OCI-LY1 (cell line): ENCODE measurements at regions not wholly inside any gene's neighbourhood (a gene's known extent, or its start where the extent isn't known, plus 50 kb on each side); places are given as distances from the start of the nearest gene placed in this dataset.
"Not testable (repeated sequence)": the region's sequence is repeated elsewhere in the genome, so short reads cannot be mapped to it uniquely, and the experiment has no call there.

Experiments
- H2AFZ ChIP-seq: fragments of 200-600 bp; sonication (generic), shearing (Covaris generic); 2 replicates; pipeline ENCODE4 v1.6.0; 2014; ENCODE audit warnings: antibody characterized with exemption, mild to moderate bottlenecking, low read length
- H3F3A ChIP-seq: fragments of 200-600 bp; sonication (generic), shearing (Covaris generic); 2 replicates; pipeline ENCODE4 v1.6.0; 2014; ENCODE audit warnings: mild to moderate bottlenecking, antibody characterized with exemption, low read length, moderate library complexity; ENCODE audit not compliant: insufficient read depth
- H3K27ac ChIP-seq: fragments of 200-600 bp; sonication (generic); 2 replicates; pipeline ENCODE4 v1.5.1; 2014; ENCODE audit warnings: low read length, mixed run types, mild to moderate bottlenecking, low read depth; ENCODE audit not compliant: poor library complexity, severe bottlenecking
- H3K27me3 ChIP-seq: fragments of 200-600 bp; sonication (generic); 2 replicates; pipeline ENCODE4 v1.6.0; 2014; ENCODE audit warnings: antibody characterized with exemption, mild to moderate bottlenecking, low read length, moderate library complexity; ENCODE audit not compliant: insufficient read depth
- H3K36me3 ChIP-seq: fragments of 200-600 bp; sonication (generic); 2 replicates; pipeline ENCODE4 v1.6.1; 2014; ENCODE audit warnings: mild to moderate bottlenecking, antibody characterized with exemption, low read length, moderate library complexity, mixed read lengths; ENCODE audit not compliant: insufficient read depth
- H3K4me1 ChIP-seq: fragments of 200-600 bp; sonication (generic); 2 replicates; pipeline ENCODE4 v1.5.1; 2014; ENCODE audit warnings: mild to moderate bottlenecking, low read length, moderate library complexity; ENCODE audit not compliant: insufficient read depth, severe bottlenecking
- H3K4me2 ChIP-seq: fragments of 200-600 bp; sonication (generic), shearing (Covaris generic); 2 replicates; pipeline ENCODE4 v1.6.1; 2014; ENCODE audit warnings: low read length
- H3K4me3 ChIP-seq: fragments of 200-600 bp; sonication (generic); 2 replicates; pipeline ENCODE4 v1.5.1; 2014; ENCODE audit warnings: low read length, low read depth, mild to moderate bottlenecking, mixed read lengths; ENCODE audit not compliant: poor library complexity, severe bottlenecking
- H3K79me2 ChIP-seq: fragments of 200-600 bp; shearing (Covaris generic); 2 replicates; pipeline ENCODE4 v1.6.1; 2016; ENCODE audit warnings: mixed run types, low read length, mixed read lengths; ENCODE audit not compliant: insufficient read depth
- H3K9ac ChIP-seq: fragments of 200-600 bp; sonication (generic), shearing (Covaris generic); 2 replicates; pipeline ENCODE4 v1.6.1; 2014; ENCODE audit warnings: mild to moderate bottlenecking, low read length, mixed read lengths
- H3K9me2 ChIP-seq: fragments of 200-600 bp; sonication (generic), shearing (Covaris generic); 2 replicates; pipeline ENCODE4 v1.6.1; 2014; ENCODE audit warnings: low read depth, mild to moderate bottlenecking, low read length, mixed read lengths
- H3K9me3 ChIP-seq: fragments of 200-600 bp; shearing (Covaris generic); 2 replicates; pipeline ENCODE4 v1.6.1; 2014; ENCODE audit warnings: low read length, mixed read lengths
- H4K20me1 ChIP-seq: fragments of 200-600 bp; sonication (generic), shearing (Covaris generic); 2 replicates; pipeline ENCODE4 v1.6.0; 2016; ENCODE audit warnings: mild to moderate bottlenecking, low read length; ENCODE audit not compliant: insufficient read depth
- EZH2 ChIP-seq: fragments of 200-600 bp; sonication (generic), shearing (Covaris generic); IDR thresholded peaks from 2 replicates; pipeline ENCODE4 v1.8.0; 2017; ENCODE audit warnings: borderline replicate concordance, mixed run types, mild to moderate bottlenecking, antibody characterized with exemption, low read length, moderate library complexity, mixed read lengths
- TF ChIP-seq, protein P1 (sequence below): fragments of 200-600 bp; sonication (generic), shearing (Covaris generic); IDR thresholded peaks from 2 replicates; pipeline ENCODE4 v1.5.1; 2017; ENCODE audit warnings: mild to moderate bottlenecking, antibody characterized with exemption, low read length, moderate library complexity, mixed read lengths

DNA sequence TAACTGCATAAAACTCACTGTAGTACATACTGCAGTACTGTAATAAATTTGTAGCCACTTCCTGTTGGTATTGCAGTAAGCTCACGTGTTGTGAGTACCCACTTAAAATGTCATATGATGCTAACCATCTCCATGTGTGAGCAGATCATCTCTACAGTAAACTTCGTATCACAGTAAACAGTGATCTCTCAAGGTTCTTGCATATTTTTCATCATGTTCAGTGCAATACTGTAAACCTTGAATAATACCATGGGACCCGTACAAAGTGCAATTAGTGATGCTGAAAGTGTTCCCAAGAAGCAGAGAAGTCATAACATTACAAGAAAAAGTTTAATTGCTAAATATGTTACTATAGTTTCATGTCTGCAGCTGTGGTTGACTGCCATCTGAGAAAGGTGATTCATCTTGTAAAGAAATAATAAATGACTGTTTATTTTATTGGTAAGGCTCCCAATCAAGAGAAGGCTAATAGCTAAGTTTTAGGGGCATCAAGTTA is 253.8 kb upstream of the POU5F2 start:
- no peaks in the 10 kb centered on the region for H4K20me1 ChIP-seq
- H3K4me3 ChIP-seq, result no peak overlapping the region

DNA sequence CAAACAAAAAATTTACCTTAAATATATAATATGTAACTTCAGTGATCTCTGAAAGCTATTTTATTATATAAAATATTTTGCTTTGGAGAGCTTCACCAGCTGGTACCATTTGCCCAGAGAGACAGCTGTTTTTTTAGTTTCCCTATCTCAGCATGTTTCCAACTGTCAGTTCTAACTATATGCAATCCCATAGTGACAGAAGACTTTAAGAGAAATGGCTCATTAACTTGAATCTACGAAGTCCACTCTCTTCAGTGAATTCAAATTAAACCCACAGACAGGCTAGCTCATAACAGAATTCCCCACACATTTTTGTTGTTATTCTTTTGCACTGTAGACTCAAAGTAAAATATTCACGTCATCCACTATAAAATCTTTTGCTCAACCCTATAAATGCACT is 251.8 kb upstream of the POU5F2 start:
- H3K36me3 ChIP-seq, result no peaks in the 10 kb centered on the region
- H3K9me3 ChIP-seq, result no peaks in the 10 kb centered on the region
- TF ChIP-seq, protein P1, sequence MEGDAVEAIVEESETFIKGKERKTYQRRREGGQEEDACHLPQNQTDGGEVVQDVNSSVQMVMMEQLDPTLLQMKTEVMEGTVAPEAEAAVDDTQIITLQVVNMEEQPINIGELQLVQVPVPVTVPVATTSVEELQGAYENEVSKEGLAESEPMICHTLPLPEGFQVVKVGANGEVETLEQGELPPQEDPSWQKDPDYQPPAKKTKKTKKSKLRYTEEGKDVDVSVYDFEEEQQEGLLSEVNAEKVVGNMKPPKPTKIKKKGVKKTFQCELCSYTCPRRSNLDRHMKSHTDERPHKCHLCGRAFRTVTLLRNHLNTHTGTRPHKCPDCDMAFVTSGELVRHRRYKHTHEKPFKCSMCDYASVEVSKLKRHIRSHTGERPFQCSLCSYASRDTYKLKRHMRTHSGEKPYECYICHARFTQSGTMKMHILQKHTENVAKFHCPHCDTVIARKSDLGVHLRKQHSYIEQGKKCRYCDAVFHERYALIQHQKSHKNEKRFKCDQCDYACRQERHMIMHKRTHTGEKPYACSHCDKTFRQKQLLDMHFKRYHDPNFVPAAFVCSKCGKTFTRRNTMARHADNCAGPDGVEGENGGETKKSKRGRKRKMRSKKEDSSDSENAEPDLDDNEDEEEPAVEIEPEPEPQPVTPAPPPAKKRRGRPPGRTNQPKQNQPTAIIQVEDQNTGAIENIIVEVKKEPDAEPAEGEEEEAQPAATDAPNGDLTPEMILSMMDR, result no peak
- TF ChIP-seq EZH2, result no peak
- no peak overlapping the region for H3K4me3 ChIP-seq
- no peaks in the 10 kb centered on the region for H4K20me1 ChIP-seq
- H3K79me2 ChIP-seq, result no peaks in the 10 kb centered on the region; the same call in 1 of the 2 replicates
- H3K9ac ChIP-seq, result no peak overlapping the region
- H3K4me2 ChIP-seq, result no peak overlapping the region
- H2AFZ ChIP-seq, result no peak overlapping the region
- H3F3A ChIP-seq, result no peaks in the 10 kb centered on the region
- H3K4me1 ChIP-seq, result no peaks in the 10 kb centered on the region
- H3K9me2 ChIP-seq, result no peaks in the 10 kb centered on the region
- H3K27me3 ChIP-seq, result no peaks in the 10 kb centered on the region
- H3K27ac ChIP-seq, result no peak overlapping the region

More for the DNA sequence above, 253.8 kb upstream of the POU5F2 start:
- Histone ChIP-seq H2AFZ (no peak overlapping the region), H3F3A (no peaks in the 10 kb centered on the region), H3K27ac (no peak overlapping the region), H3K9ac (no peak overlapping the region), H3K4me1 (no peaks in the 10 kb centered on the region), H3K9me2 (no peaks in the 10 kb centered on the region), H3K9me3 (no peaks in the 10 kb centered on the region), H3K79me2 (no peaks in the 10 kb centered on the region; the same call in 1 of the 2 replicates), H3K27me3 (no peaks in the 10 kb centered on the region), H3K36me3 (no peaks in the 10 kb centered on the region), H3K4me2 (no peak overlapping the region)
- TF ChIP-seq, protein P1, result no peak
- no peak for TF ChIP-seq EZH2

DNA sequence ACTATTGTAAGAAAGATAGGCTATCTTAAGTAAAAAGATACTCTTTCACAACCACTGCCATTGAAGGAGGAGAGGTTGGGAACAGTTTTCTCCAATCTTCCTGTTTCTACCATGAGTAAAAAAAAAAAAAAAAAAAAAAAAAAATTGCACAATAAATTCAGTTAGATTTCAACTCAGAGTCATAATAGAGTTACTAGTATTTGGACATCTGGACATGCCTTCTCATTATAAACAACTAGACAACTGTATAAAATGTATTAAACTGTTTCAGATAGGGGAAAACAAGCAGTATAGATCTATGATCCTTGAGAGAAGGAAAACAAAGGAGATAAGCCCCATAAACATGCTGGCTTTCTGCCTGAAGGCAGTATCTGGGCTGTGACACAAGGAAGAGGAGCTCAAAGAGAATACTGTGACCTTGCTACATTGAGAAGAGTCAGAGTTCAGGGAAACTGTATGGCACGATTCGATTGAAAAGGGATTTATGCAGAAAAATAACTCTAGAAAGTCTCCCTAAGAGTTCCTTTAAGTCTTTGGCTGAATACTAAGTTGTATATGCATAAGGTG is 249.2 kb upstream of the POU5F2 start:
- H3K4me1 ChIP-seq, result no peaks in the 10 kb centered on the region
- no peak for TF ChIP-seq EZH2
- TF ChIP-seq, protein P1, result no peak
- H2AFZ ChIP-seq, result no peak overlapping the region
- H3F3A ChIP-seq, result no peaks in the 10 kb centered on the region
- no peaks in the 10 kb centered on the region for H3K9me2 ChIP-seq
- H3K27ac ChIP-seq, result no peak overlapping the region
- no peaks in the 10 kb centered on the region for H4K20me1 ChIP-seq
- H3K79me2 ChIP-seq, result no peaks in the 10 kb centered on the region
- no peak overlapping the region for H3K4me3 ChIP-seq
- no peaks in the 10 kb centered on the region for H3K9me3 ChIP-seq
- no peaks in the 10 kb centered on the region for H3K27me3 ChIP-seq
- H3K4me2 ChIP-seq, result no peak overlapping the region
- no peaks in the 10 kb centered on the region for H3K36me3 ChIP-seq
- no peak overlapping the region for H3K9ac ChIP-seq

DNA sequence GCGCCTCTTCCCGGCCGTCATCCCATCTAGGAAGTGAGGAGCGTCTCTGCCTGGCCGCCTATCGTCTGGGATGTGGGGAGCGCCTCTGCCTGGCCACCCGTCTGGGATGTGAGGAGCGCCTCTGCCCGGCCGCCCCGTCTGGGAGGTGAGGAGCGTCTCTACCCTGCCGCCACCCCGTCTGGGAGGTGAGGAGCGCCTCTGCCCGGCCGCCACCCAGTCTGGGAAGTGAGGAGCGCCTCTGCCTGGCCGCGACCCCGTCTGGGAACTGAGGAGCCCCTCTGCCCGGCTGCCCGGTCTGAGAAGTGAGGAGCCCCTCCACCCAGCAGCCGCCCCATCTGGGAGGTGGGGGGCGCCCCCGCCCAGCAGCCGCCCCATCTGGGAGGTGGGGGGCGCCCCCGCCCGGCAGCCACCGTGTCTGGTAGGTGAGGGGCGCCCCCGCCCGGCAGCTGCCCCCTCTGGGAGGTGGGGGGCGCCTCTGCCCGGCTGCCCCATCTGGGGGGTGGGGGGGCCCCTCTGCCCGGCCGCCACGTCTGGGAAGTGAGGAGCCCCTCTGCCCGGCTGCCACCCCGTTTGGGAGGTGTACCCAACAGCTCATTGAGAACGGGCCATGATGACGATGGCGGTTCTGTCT is 244.7 kb upstream of the POU5F2 start:
- H4K20me1 ChIP-seq, H3K9me2 ChIP-seq, H3K27ac ChIP-seq, H3F3A ChIP-seq, H3K9me3 ChIP-seq, H3K79me2 ChIP-seq, H2AFZ ChIP-seq, H3K36me3 ChIP-seq, H3K27me3 ChIP-seq, H3K4me1 ChIP-seq, H3K4me2 ChIP-seq, H3K4me3 ChIP-seq, H3K9ac ChIP-seq: not testable (repeated sequence)
